GM12878 (cell line): ENCODE measurements at regions not wholly inside any gene's neighbourhood (a gene's known extent, or its start where the extent isn't known, plus 50 kb on each side); places are given as distances from the start of the nearest gene placed in this dataset.

ENCODE experiments used
- ATF7 ChIP-seq: fragments of 450-650 bp; IDR thresholded peaks from 2 replicates; pipeline ENCODE4 v1.6.1; 2016; ENCODE audit warnings: low read depth, mild to moderate bottlenecking
- BCL3 ChIP-seq: IDR thresholded peaks from 2 replicates; pipeline ENCODE4 v1.6.1; 2011; ENCODE audit warnings: borderline replicate concordance, low read depth, mild to moderate bottlenecking, moderate library complexity, low read length; ENCODE audit not compliant: insufficient read depth, poor library complexity, severe bottlenecking
- BCLAF1 ChIP-seq: fragments of 450-650 bp; IDR thresholded peaks from 2 replicates; pipeline ENCODE4 v1.6.1; 2017; ENCODE audit warnings: antibody characterized with exemption, mild to moderate bottlenecking, moderate library complexity
- EP300 ChIP-seq, 2 experiments: fragments of 150-350 bp in 1 of 2; IDR thresholded peaks; 2 replicates each; pipeline ENCODE4 v1.6.1; 2011 to 2012; ENCODE audit warnings: low read depth in 2 of 2, low read length in 2 of 2, borderline replicate concordance in 1 of 2, improper control_type of control experiment in 1 of 2, inconsistent platforms in 1 of 2; ENCODE audit not compliant: control insufficient read depth in 1 of 2
- ETV6 ChIP-seq, 2 experiments: fragments of 450-650 bp in 1 of 2; IDR thresholded peaks in 1 of 2; conservative IDR thresholded peaks in 1 of 2; 2 replicates each; pipeline ENCODE4 v1.6.1; 2014; ENCODE audit warnings: antibody characterized with exemption in 1 of 2, borderline replicate concordance in 1 of 2, low read depth in 1 of 2, mild to moderate bottlenecking in 1 of 2, moderate library complexity in 1 of 2
- FOS ChIP-seq: IDR thresholded peaks from 3 replicates; pipeline ENCODE4 v1.6.1; 2011; ENCODE audit warnings: borderline replicate concordance; ENCODE audit not compliant: insufficient read length; ENCODE audit errors: extremely low read depth
- IKZF1 ChIP-seq: fragments of 450-650 bp; conservative IDR thresholded peaks from 2 replicates; pipeline ENCODE4 v1.6.1; 2017; ENCODE audit warnings: antibody characterized with exemption, mild to moderate bottlenecking
- IRF5 ChIP-seq: fragments of 450-650 bp; IDR thresholded peaks from 2 replicates; pipeline ENCODE4 v1.6.1; 2017; ENCODE audit warnings: borderline replicate concordance
- MAX ChIP-seq: IDR thresholded peaks from 2 replicates; pipeline ENCODE4 v1.6.1; 2012; ENCODE audit warnings: low read depth, low read length, improper control_type of control experiment
- NFIC ChIP-seq: IDR thresholded peaks from 2 replicates; pipeline ENCODE4 v1.6.1; 2012; ENCODE audit warnings: low read depth, mild to moderate bottlenecking, inconsistent platforms, low read length, moderate library complexity
- NFYA ChIP-seq: IDR thresholded peaks from 2 replicates; pipeline ENCODE4 v1.6.1; 2011; ENCODE audit warnings: low read depth, mild to moderate bottlenecking, low read length, improper control_type of control experiment, borderline replicate concordance
- NFYB ChIP-seq: IDR thresholded peaks from 2 replicates; pipeline ENCODE4 v1.6.1; 2011; ENCODE audit warnings: low read depth, mild to moderate bottlenecking, low read length, improper control_type of control experiment, moderate library complexity; ENCODE audit not compliant: insufficient read depth
- PKNOX1 ChIP-seq: fragments of 450-650 bp; IDR thresholded peaks from 2 replicates; pipeline ENCODE4 v1.6.1; 2016; ENCODE audit warnings: mild to moderate bottlenecking
- POU2F2 ChIP-seq: IDR thresholded peaks from 3 replicates; pipeline ENCODE4 v1.6.1; 2011; ENCODE audit warnings: low read depth, mild to moderate bottlenecking, low read length, borderline replicate concordance
- SMARCA5 ChIP-seq: fragments of 450-650 bp; IDR thresholded peaks from 2 replicates; pipeline ENCODE4 v1.6.1; 2017; ENCODE audit warnings: mild to moderate bottlenecking
- SRF ChIP-seq, 2 experiments: IDR thresholded peaks; 2 replicates each; pipeline ENCODE4 v1.6.1; 2011; ENCODE audit warnings: low read depth in 2 of 2, low read length in 2 of 2, mild to moderate bottlenecking in 1 of 2, moderate library complexity in 1 of 2
- TCF3 ChIP-seq: IDR thresholded peaks from 2 replicates; pipeline ENCODE4 v1.6.1; 2012; ENCODE audit warnings: low read depth, mild to moderate bottlenecking, low read length, borderline replicate concordance; ENCODE audit not compliant: insufficient read depth
- YY1 ChIP-seq: IDR thresholded peaks from 2 replicates; pipeline ENCODE4 v1.6.1; 2011; ENCODE audit warnings: low read depth, mild to moderate bottlenecking, low read length
- ZBED1 ChIP-seq: IDR thresholded peaks from 2 replicates; pipeline ENCODE4 v1.6.1; 2016; ENCODE audit warnings: borderline replicate concordance
- ZNF217 ChIP-seq: fragments of 450-650 bp; IDR thresholded peaks from 2 replicates; pipeline ENCODE4 v1.6.1; 2017; ENCODE audit warnings: antibody characterized with exemption, mild to moderate bottlenecking
- ZZZ3 ChIP-seq: IDR thresholded peaks from 2 replicates; pipeline ENCODE4 v1.6.1; 2011; ENCODE audit warnings: low read depth; ENCODE audit not compliant: control insufficient read depth, insufficient read length

- TF ChIP-seq PKNOX1, result 0 out of 2 replicates have a peak, but pooled peaks have one; percentile 30
- peak; percentile 82; the same call in 1 of the 2 replicates for TF ChIP-seq SMARCA5
- TF ChIP-seq POU2F2, result no peak
- no peak for TF ChIP-seq SRF (IDR thresholded peaks at IDR 0.05; ENCODE audit: low read depth in 2 of 2, low read length in 2 of 2)
- no peak for TF ChIP-seq TCF3
- TF ChIP-seq NFYB, result no peak
- no peak for TF ChIP-seq YY1
- 0 out of 2 replicates have a peak, but pooled peaks have one; percentile 35 for TF ChIP-seq ATF7
- no peak for TF ChIP-seq ZBED1
- no peak for TF ChIP-seq ZZZ3
- no peak for TF ChIP-seq FOS
- TF ChIP-seq ETV6 (conservative IDR thresholded peaks at IDR 0.05 in 1 of 2, IDR thresholded peaks at IDR 0.05 in 1 of 2; ENCODE audit: borderline replicate concordance in 1 of 2, low read depth in 1 of 2), result no peak
- TF ChIP-seq EP300 (IDR thresholded peaks at IDR 0.05; ENCODE audit: borderline replicate concordance in 1 of 2, control insufficient read depth in 1 of 2, low read depth in 2 of 2, low read length in 2 of 2), result 0 out of 4 replicates have a peak, but pooled peaks of 1 of the 2 experiments have one; percentile 18
- peak; percentile 33; the same call in 1 of the 2 replicates for TF ChIP-seq IKZF1
- TF ChIP-seq NFYA, result no peak
- no peak for TF ChIP-seq ZNF217
- TF ChIP-seq MAX, result no peak
- no peak for TF ChIP-seq BCL3
- TF ChIP-seq IRF5, result no peak
- TF ChIP-seq NFIC, result no peak
- no peak for TF ChIP-seq BCLAF1
These were observed 749.1 kb upstream of the SORCS1 start (continued) for GRCh38 chr10:107913317-107914294.
